Endothelial cell of umbilical vein (primary cell): ENCODE measurements at regions not wholly inside any gene's neighbourhood (a gene's known extent, or its start where the extent isn't known, plus 50 kb on each side); places are given as distances from the start of the nearest gene placed in this dataset.

Experiments
- BruUV-seq: library from RNA; stranded (reverse); fragments of 400-500 nt; replicated peaks from 2 replicates; lab custom pipeline; 2021; lab: Mats Ljungman, UMichigan
- CTCF ChIA-PET: fragments of 300-600, 350-600 bp; sonication (Branson Sonifier 250); formaldehyde crosslinking; loops from one replicate; lab custom pipeline; 2021; ENCODE audit warnings: antibody characterized with exemption, inconsistent platforms; lab: Charles Lee
- POLR2A ChIA-PET: fragments of 300-600, 350-600 bp; sonication (Branson Sonifier 250); formaldehyde crosslinking; loops from one replicate; lab custom pipeline; 2021; ENCODE audit warnings: antibody characterized with exemption, inconsistent platforms; lab: Charles Lee
- DNase-seq: peaks from one replicate; pipeline ENCODE4 v3.0.0-alpha.2; 2011; ENCODE audit warnings: low read depth, low spot score
- FAIRE-seq: peaks from 2 replicates; lab custom pipeline; 2011; peaks lifted over from hg19 to GRCh38; lab: Jason Lieb, UNC
- H2AFZ ChIP-seq: 2 replicates; pipeline ENCODE4 v1.6.0; 2012; ENCODE audit warnings: low read depth, low read length, control low read depth, inconsistent platforms
- H3K27ac ChIP-seq: 2 replicates; pipeline ENCODE4 v1.5.1; 2011; ENCODE audit warnings: low read depth, mild to moderate bottlenecking, control low read depth, low read length, moderate library complexity; ENCODE audit not compliant: insufficient read depth
- H3K27me3 ChIP-seq, 2 experiments: 2 replicates each; pipeline versions ENCODE4 v1.6.0 to v1.6.1; 2011; ENCODE audit warnings: low read length in 2 of 2, mixed read lengths in 1 of 2; ENCODE audit not compliant: control insufficient read depth in 2 of 2, insufficient read depth in 2 of 2
- H3K36me3 ChIP-seq, 2 experiments: 2 replicates in 1 of 2; 3 replicates in 1 of 2; pipeline ENCODE4 v1.5.1; 2011; ENCODE audit warnings: low read length in 2 of 2, mild to moderate bottlenecking in 1 of 2, moderate library complexity in 1 of 2; ENCODE audit not compliant: control insufficient read depth in 2 of 2, insufficient read depth in 2 of 2; ENCODE audit errors: extremely low read depth in 1 of 2
- H3K4me1 ChIP-seq: 3 replicates; pipeline ENCODE4 v1.5.1; 2011; ENCODE audit warnings: mild to moderate bottlenecking, low read length; ENCODE audit not compliant: control insufficient read depth, insufficient read depth; ENCODE audit errors: extremely low read depth
- H3K4me2 ChIP-seq: 2 replicates; pipeline ENCODE4 v1.6.1; 2011; ENCODE audit warnings: low read length, control low read depth, mixed read lengths; ENCODE audit not compliant: insufficient read depth
- H3K4me3 ChIP-seq, 3 experiments: fragments of 200-600 bp in 1 of 3; sonication (generic), shearing (Covaris generic) in 1 of 3; replicated peaks in 1 of 3; 2 replicates each; pipeline ENCODE4 v1.5.1; 2011 to 2016; ENCODE audit warnings: control low read depth in 3 of 3, low read length in 3 of 3, mild to moderate bottlenecking in 2 of 3, inconsistent platforms in 1 of 3, low read depth in 1 of 3, moderate library complexity in 1 of 3; ENCODE audit not compliant: insufficient read depth in 1 of 3
- H3K79me2 ChIP-seq: 2 replicates; pipeline ENCODE4 v1.6.0; 2012; ENCODE audit warnings: low read length, inconsistent platforms; ENCODE audit not compliant: control insufficient read depth, insufficient read depth
- H3K9ac ChIP-seq: replicated peaks from 2 replicates; pipeline ENCODE3; 2011; ENCODE audit warnings: low read length, control low read depth; ENCODE audit not compliant: insufficient read depth; ENCODE audit errors: extremely low read depth
- H3K9me1 ChIP-seq: replicated peaks from 3 replicates; pipeline ENCODE4 v1.6.0; 2011; ENCODE audit warnings: mild to moderate bottlenecking, low read length; ENCODE audit not compliant: control insufficient read depth, insufficient read depth; ENCODE audit errors: extremely low read depth
- H3K9me3 ChIP-seq: replicated peaks from 2 replicates; pipeline ENCODE4 v1.5.1; 2012; ENCODE audit warnings: low read length, inconsistent platforms; ENCODE audit not compliant: control insufficient read depth, insufficient read depth
- H4K20me1 ChIP-seq: replicated peaks from 2 replicates; pipeline ENCODE3; 2011; ENCODE audit warnings: mild to moderate bottlenecking, low read length; ENCODE audit not compliant: control insufficient read depth, insufficient read depth; ENCODE audit errors: extremely low read depth
- CTCF ChIP-seq, 2 donors: IDR thresholded peaks; 1 replicate in 1 of 2; 2 replicates in 1 of 2; pipeline ENCODE4 v1.5.1; 2011; ENCODE audit warnings: low read length in 2 of 2, mild to moderate bottlenecking in 2 of 2, moderate library complexity in 2 of 2, control low read depth in 1 of 2, inconsistent platforms in 1 of 2, low read depth in 1 of 2; ENCODE audit not compliant: insufficient read depth in 1 of 2; ENCODE audit errors: extremely low read depth in 1 of 2
- EZH2 ChIP-seq: IDR thresholded peaks from 2 replicates; pipeline ENCODE4 v1.6.1; 2012; ENCODE audit warnings: borderline replicate concordance, low read depth, mild to moderate bottlenecking, moderate library complexity, low read length, inconsistent platforms; ENCODE audit not compliant: severe bottlenecking
- FOS ChIP-seq: IDR thresholded peaks from 2 replicates; pipeline ENCODE4 v1.6.1; 2011; ENCODE audit warnings: mild to moderate bottlenecking, low read length, moderate library complexity, borderline replicate concordance; ENCODE audit not compliant: insufficient read depth
- GATA2 ChIP-seq: IDR thresholded peaks from 2 replicates; pipeline ENCODE4 v1.7.0; 2011; ENCODE audit warnings: low read depth, mild to moderate bottlenecking, moderate library complexity, mixed read lengths, low read length; ENCODE audit not compliant: insufficient read length, insufficient read depth
- JUN ChIP-seq: IDR thresholded peaks from 2 replicates; pipeline ENCODE4 v1.6.1; 2011; ENCODE audit warnings: borderline replicate concordance, low read depth; ENCODE audit not compliant: insufficient read length, insufficient read depth
- MAX ChIP-seq: IDR thresholded peaks from 2 replicates; pipeline ENCODE4 v1.6.1; 2011; ENCODE audit not compliant: insufficient read depth, insufficient read length
- MYC ChIP-seq: IDR thresholded peaks from one replicate; pipeline ENCODE4 v1.6.1; 2011; ENCODE audit warnings: mild to moderate bottlenecking, low read depth, low read length
- POLR2A ChIP-seq: IDR thresholded peaks from 2 replicates; pipeline ENCODE4 v1.6.1; 2012; ENCODE audit warnings: low read depth, mild to moderate bottlenecking, control low read depth, low read length
- POLR2AphosphoS5 ChIP-seq: IDR thresholded peaks from 2 replicates; pipeline ENCODE4 v1.6.1; 2012; ENCODE audit warnings: low read depth, mild to moderate bottlenecking, control low read depth, low read length, moderate library complexity; ENCODE audit not compliant: insufficient read depth
- dilution Hi-C: fragments of 300-500 bp; cut with MboI; formaldehyde crosslinking; loops from one replicate; pipeline ENCODE4 v1.15.0; 2019; ENCODE audit warnings: low sequenced_read_pairs; ENCODE audit not compliant: extremely low pct_ligation_motif_present
- intact Hi-C: fragments of 100-400 bp; cut with micrococcal nuclease; formaldehyde crosslinking; loops from one replicate; pipeline ENCODE4 v1.10.0; 2022

GRCh38 chr7:22001345-22002004, 55.8 kb upstream of the CDCA7L start:
- dilution Hi-C loops: no loop called here
- BruUV-seq: no TSS peak
- peak overlapping the region; percentile 59 for H3K27ac ChIP-seq
- H3K9ac ChIP-seq: no peak overlapping the region
- no peaks in the 10 kb centered on the region for H3K27me3 ChIP-seq
- H2AFZ ChIP-seq: peak overlapping the region; percentile 29
- peaks cover 16% of the 10 kb centered on the region for H3K4me1 ChIP-seq
- intact Hi-C loops: loop anchor here (1.0 to 10.0 kb wide), 11 partner anchors 56 to 1223 kb away; partner anchors contain the start of genes CDCA7L and DNAH11
- peak; percentile 92 for FAIRE-seq
- no peaks in the 10 kb centered on the region for H3K79me2 ChIP-seq
- ChIA-PET POLR2A (no interaction called here), CTCF (interaction anchor here (0.7 to 1.9 kb wide), 10 partner anchors 32 to 494 kb away, joined by 3 to 9 read pairs (median 4); no protein-coding TSS in a partner anchor)
- no peaks in the 10 kb centered on the region for H3K36me3 ChIP-seq
- H3K9me3 ChIP-seq: no peaks in the 10 kb centered on the region
- H3K9me1 ChIP-seq: no peaks in the 10 kb centered on the region
- H4K20me1 ChIP-seq: no peaks in the 10 kb centered on the region
- peak; percentile 86 for DNase-seq
- TF ChIP-seq POLR2AphosphoS5 (no peak), MYC (no peak), GATA2 (peak; percentile 51), EZH2 (no peak), FOS (peak; percentile 40), CTCF (IDR thresholded peaks at IDR 0.05; ENCODE audit: extremely low read depth in 1 of 2, insufficient read depth in 1 of 2, low read depth in 1 of 2, low read length in 2 of 2) (peak; percentile 51 to 60), JUN (peak; percentile 70), POLR2A (no peak), MAX (no peak)
- no peak overlapping the region for H3K4me3 ChIP-seq
- H3K4me2 ChIP-seq: peak overlapping the region; percentile 43
